ENCODE measurements at regions not wholly inside any gene's neighbourhood (a gene's known extent, or its start where the extent isn't known, plus 50 kb on each side); places are given as distances from the start of the nearest gene placed in this dataset.

DNA sequence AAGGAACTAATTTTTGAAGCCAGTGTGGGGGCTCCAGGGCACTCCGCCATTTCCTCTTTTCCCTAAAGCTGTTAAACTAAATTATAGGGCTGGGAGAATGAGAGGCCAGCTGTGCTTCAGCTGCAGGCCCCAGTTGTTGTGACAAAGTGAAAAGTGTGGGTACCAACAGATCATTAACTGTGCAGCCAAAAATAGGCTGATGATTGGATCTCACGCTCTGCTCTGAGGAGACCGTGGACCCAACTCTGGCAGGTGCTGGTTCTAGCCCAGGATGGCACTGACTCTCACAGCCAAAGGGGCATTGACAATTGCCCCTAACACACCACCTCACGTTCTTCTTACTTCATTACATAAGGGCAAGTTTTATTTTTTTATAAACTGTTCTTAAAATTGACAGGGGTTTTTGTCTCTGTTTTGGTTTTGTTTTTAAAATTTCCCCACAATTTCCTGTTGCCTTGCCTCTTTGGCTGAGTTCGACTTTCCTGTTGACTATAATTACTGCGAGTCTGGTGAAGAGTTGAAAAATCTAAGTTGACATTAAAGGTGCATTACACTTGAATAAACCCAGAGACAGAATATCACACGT lies 391.0 kb downstream of the FGF9 start:
- TF ChIP-seq, protein P1, sequence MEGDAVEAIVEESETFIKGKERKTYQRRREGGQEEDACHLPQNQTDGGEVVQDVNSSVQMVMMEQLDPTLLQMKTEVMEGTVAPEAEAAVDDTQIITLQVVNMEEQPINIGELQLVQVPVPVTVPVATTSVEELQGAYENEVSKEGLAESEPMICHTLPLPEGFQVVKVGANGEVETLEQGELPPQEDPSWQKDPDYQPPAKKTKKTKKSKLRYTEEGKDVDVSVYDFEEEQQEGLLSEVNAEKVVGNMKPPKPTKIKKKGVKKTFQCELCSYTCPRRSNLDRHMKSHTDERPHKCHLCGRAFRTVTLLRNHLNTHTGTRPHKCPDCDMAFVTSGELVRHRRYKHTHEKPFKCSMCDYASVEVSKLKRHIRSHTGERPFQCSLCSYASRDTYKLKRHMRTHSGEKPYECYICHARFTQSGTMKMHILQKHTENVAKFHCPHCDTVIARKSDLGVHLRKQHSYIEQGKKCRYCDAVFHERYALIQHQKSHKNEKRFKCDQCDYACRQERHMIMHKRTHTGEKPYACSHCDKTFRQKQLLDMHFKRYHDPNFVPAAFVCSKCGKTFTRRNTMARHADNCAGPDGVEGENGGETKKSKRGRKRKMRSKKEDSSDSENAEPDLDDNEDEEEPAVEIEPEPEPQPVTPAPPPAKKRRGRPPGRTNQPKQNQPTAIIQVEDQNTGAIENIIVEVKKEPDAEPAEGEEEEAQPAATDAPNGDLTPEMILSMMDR (optimal IDR thresholded peaks at IDR 0.05 in 1 of 3, IDR thresholded peaks at IDR 0.05 in 1 of 3, conservative IDR thresholded peaks at IDR 0.05 in 1 of 3; ENCODE audit: extremely low read depth in 1 of 3, insufficient read depth in 2 of 3, low read length in 3 of 3) = no peak
- no peak for TF ChIP-seq EZH2 (IDR thresholded peaks at IDR 0.05; ENCODE audit: low read length)
- DNase-seq (ENCODE audit: low read depth, low spot score) (no peak), FAIRE-seq (no peak)
- dilution Hi-C loops (cut with MboI; ENCODE audit: extremely low pct_ligation_motif_present, low sequenced_read_pairs) = no loop called here
- Histone ChIP-seq H3K4me2 (ENCODE audit: control insufficient read depth, extremely low read depth, insufficient read depth, low read depth, low read length) (no peak overlapping the region), H4K20me1 (ENCODE audit: control insufficient read depth, extremely low read depth, insufficient read depth, low read length) (no peaks in the 10 kb centered on the region), H3K36me3 (ENCODE audit: control insufficient read depth in 2 of 2, extremely low read depth in 1 of 2, insufficient read depth in 2 of 2, low read length in 2 of 2) (no peaks in the 10 kb centered on the region), H3K9ac (ENCODE audit: control insufficient read depth, extremely low read depth, insufficient read depth, low read length) (no peak overlapping the region), H3K27me3 (ENCODE audit: control insufficient read depth, extremely low read depth, insufficient read depth, low read length) (no peaks in the 10 kb centered on the region), H3K79me2 (ENCODE audit: control insufficient read depth, insufficient read depth, low read length) (no peaks in the 10 kb centered on the region), H3K9me1 (ENCODE audit: control insufficient read depth, extremely low read depth, insufficient read depth, low read length) (no peaks in the 10 kb centered on the region), H3K4me3 (ENCODE audit: control insufficient read depth in 2 of 3, extremely low read depth in 1 of 3, insufficient read depth in 2 of 3, low read depth in 1 of 3, low read length in 3 of 3) (no peak overlapping the region), H2AFZ (ENCODE audit: control insufficient read depth, low read length) (no peak overlapping the region), H3K4me1 (ENCODE audit: control insufficient read depth, extremely low read depth, insufficient read depth, low read length) (no peaks in the 10 kb centered on the region), H3K27ac (ENCODE audit: control insufficient read depth, insufficient read depth, low read length) (no peak overlapping the region), H3K9me3 (ENCODE audit: control insufficient read depth, low read depth, low read length) (no peaks in the 10 kb centered on the region)

DNA sequence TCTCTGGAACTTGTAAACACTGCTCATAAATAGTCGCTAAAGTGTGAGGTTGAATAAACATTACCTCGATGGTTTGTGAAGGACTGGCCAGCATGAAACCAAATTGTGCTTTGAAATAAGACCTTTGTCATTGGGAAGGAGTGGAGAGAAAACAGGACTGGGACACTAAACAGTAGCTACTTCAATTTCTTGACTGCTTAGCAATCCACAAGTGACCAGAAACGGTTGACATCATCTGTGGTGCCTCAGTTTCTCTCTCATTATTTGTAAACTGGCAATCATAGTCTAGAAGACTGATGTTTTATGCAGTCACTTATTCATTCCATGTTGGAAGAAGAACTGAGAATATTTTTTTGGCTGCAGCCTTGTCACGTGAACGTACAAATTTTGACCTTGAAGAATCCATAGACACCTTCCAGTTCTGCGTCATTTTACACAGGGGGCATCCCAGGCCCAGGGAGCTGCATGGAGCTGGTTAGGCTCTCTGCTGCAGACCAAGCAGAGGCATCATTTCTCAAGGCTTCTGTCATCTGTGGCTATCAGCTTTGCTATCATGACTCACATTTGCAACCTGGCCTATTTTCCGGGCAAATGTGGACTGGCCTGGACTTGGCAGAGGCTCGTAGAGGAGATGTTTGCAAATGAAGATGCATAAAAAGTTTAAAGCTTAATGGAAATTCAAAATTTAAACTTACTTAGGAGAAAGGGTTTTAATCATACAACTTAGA lies 391.8 kb downstream of the FGF9 start:
- H3K27ac ChIP-seq (ENCODE audit: control insufficient read depth, insufficient read depth, low read length) = no peak overlapping the region
- H3K4me2 ChIP-seq (ENCODE audit: control insufficient read depth, extremely low read depth, insufficient read depth, low read depth, low read length) = no peak overlapping the region
- no peak overlapping the region for H3K4me3 ChIP-seq (ENCODE audit: control insufficient read depth in 2 of 3, extremely low read depth in 1 of 3, insufficient read depth in 2 of 3, low read depth in 1 of 3, low read length in 3 of 3)
- FAIRE-seq = no peak
- H3K27me3 ChIP-seq (ENCODE audit: control insufficient read depth, extremely low read depth, insufficient read depth, low read length) = no peaks in the 10 kb centered on the region
- no peaks in the 10 kb centered on the region for H3K9me1 ChIP-seq (ENCODE audit: control insufficient read depth, extremely low read depth, insufficient read depth, low read length)
- no peaks in the 10 kb centered on the region for H4K20me1 ChIP-seq (ENCODE audit: control insufficient read depth, extremely low read depth, insufficient read depth, low read length)
- no peak for DNase-seq (ENCODE audit: low read depth, low spot score)
- no peaks in the 10 kb centered on the region for H3K36me3 ChIP-seq (ENCODE audit: control insufficient read depth in 2 of 2, extremely low read depth in 1 of 2, insufficient read depth in 2 of 2, low read length in 2 of 2)
- no peaks in the 10 kb centered on the region for H3K79me2 ChIP-seq (ENCODE audit: control insufficient read depth, insufficient read depth, low read length)
- dilution Hi-C loops (cut with MboI; ENCODE audit: extremely low pct_ligation_motif_present, low sequenced_read_pairs) = no loop called here
- H3K4me1 ChIP-seq (ENCODE audit: control insufficient read depth, extremely low read depth, insufficient read depth, low read length) = no peaks in the 10 kb centered on the region
- H3K9me3 ChIP-seq (ENCODE audit: control insufficient read depth, low read depth, low read length) = no peaks in the 10 kb centered on the region
- no peak overlapping the region for H3K9ac ChIP-seq (ENCODE audit: control insufficient read depth, extremely low read depth, insufficient read depth, low read length)
- no peak overlapping the region for H2AFZ ChIP-seq (ENCODE audit: control insufficient read depth, low read length)
- TF ChIP-seq EZH2 (IDR thresholded peaks at IDR 0.05; ENCODE audit: low read length) = no peak
- TF ChIP-seq, protein P1 (optimal IDR thresholded peaks at IDR 0.05 in 1 of 3, IDR thresholded peaks at IDR 0.05 in 1 of 3, conservative IDR thresholded peaks at IDR 0.05 in 1 of 3; ENCODE audit: extremely low read depth in 1 of 3, insufficient read depth in 2 of 3, low read length in 3 of 3) = no peak

Data from keratinocyte (primary cell).